Panc1 (cell line): ENCODE measurements at regions not wholly inside any gene's neighbourhood (a gene's known extent, or its start where the extent isn't known, plus 50 kb on each side); places are given as distances from the start of the nearest gene placed in this dataset.

Source experiments
- ATAC-seq: fragments of 200-7000 bp; cut with Tn5 transposase; 2 replicates; pipeline ENCODE4 v1.9.1; 2020; ENCODE audit warnings: mild to moderate bottlenecking, moderate library complexity
- BruUV-seq: library from RNA; stranded (reverse); fragments of 400-500 nt; replicated peaks from 2 replicates; lab custom pipeline; 2021; lab: Mats Ljungman, UMichigan
- CTCF ChIA-PET: fragments of 300-600 bp; sonication (Branson Sonifier 250); formaldehyde crosslinking; loops from one replicate; lab custom pipeline; 2022; ENCODE audit warnings: antibody characterized with exemption; lab: Charles Lee
- POLR2A ChIA-PET: fragments of 300-600 bp; sonication (Branson Sonifier 250); formaldehyde crosslinking; loops from one replicate; lab custom pipeline; 2022; ENCODE audit warnings: antibody characterized with exemption; lab: Charles Lee
- DNase-seq: peaks from one replicate; pipeline ENCODE4 v3.0.0-alpha.2; 2010; ENCODE audit warnings: low read depth, low spot score
- H3K27ac ChIP-seq: 2 replicates; pipeline ENCODE4 v1.5.1; 2011; ENCODE audit warnings: mild to moderate bottlenecking, low read length, inconsistent platforms
- H3K27me3 ChIP-seq: fragments of 200-500 bp; sonication (Bioruptor generic); 2 replicates; pipeline ENCODE4 v1.6.0; 2014; ENCODE audit warnings: low read length, inconsistent platforms; ENCODE audit not compliant: control insufficient read depth, insufficient read depth
- H3K36me3 ChIP-seq: fragments of 200-500 bp; sonication (Bioruptor generic); 2 replicates; pipeline ENCODE4 v1.5.1; 2014; ENCODE audit warnings: inconsistent platforms, mild to moderate bottlenecking, low read length, moderate library complexity; ENCODE audit not compliant: control insufficient read depth, insufficient read depth
- H3K4me1 ChIP-seq: 2 replicates; pipeline ENCODE4 v1.5.1; 2011; ENCODE audit warnings: inconsistent platforms, mild to moderate bottlenecking, low read length, moderate library complexity; ENCODE audit not compliant: control insufficient read depth, insufficient read depth
- H3K4me3 ChIP-seq, 2 experiments: 2 replicates each; pipeline ENCODE4 v1.5.1; 2011 to 2012; ENCODE audit warnings: low read depth in 2 of 2, low read length in 2 of 2, mild to moderate bottlenecking in 2 of 2, inconsistent platforms in 1 of 2, moderate library complexity in 1 of 2
- H3K9me3 ChIP-seq: fragments of 200-500 bp; sonication (Bioruptor generic); 2 replicates; pipeline ENCODE4 v1.5.1; 2014; ENCODE audit warnings: low read depth, mild to moderate bottlenecking, inconsistent platforms, low read length, moderate library complexity; ENCODE audit not compliant: control insufficient read depth, insufficient read depth
- POLR2AphosphoS5 ChIP-seq: IDR thresholded peaks from 2 replicates; pipeline ENCODE4 v1.6.1; 2012; ENCODE audit warnings: mild to moderate bottlenecking, low read depth, low read length, moderate library complexity
- SIN3A ChIP-seq: IDR thresholded peaks from 2 replicates; pipeline ENCODE4 v1.6.1; 2012; ENCODE audit warnings: low read depth, mild to moderate bottlenecking, low read length, moderate library complexity, borderline replicate concordance; ENCODE audit not compliant: insufficient read depth
- TCF7L2 ChIP-seq: IDR thresholded peaks from 2 replicates; pipeline ENCODE4 v1.6.1; 2011; ENCODE audit warnings: mild to moderate bottlenecking, low read depth, low read length, inconsistent platforms
- in situ Hi-C: cut with HindIII; loops from 2 replicates; pipeline ENCODE4 v1.10.0; 2016; ENCODE audit warnings: low sequenced_read_pairs, low pct_unique_long_range_greater_than_20kb
- intact Hi-C: fragments of 100-400 bp; cut with micrococcal nuclease; formaldehyde crosslinking; loops from one replicate; pipeline ENCODE4 v1.10.0; 2022; ENCODE audit not compliant: unreplicated experiment
- TF ChIP-seq, protein P1 (sequence below), 2 experiments: IDR thresholded peaks; 2 replicates each; pipeline ENCODE4 v1.6.1; 2011 to 2012; ENCODE audit warnings: low read depth in 2 of 2, control low read depth in 1 of 2, low read length in 1 of 2, mild to moderate bottlenecking in 1 of 2, moderate library complexity in 1 of 2; ENCODE audit not compliant: insufficient read depth in 1 of 2
- TF ChIP-seq, protein P2 (sequence below): fragments of 450-650 bp; IDR thresholded peaks from 2 replicates; pipeline ENCODE4 v1.5.1; 2017; ENCODE audit warnings: mild to moderate bottlenecking

GRCh38 chr16:77553130-77553529 is 118.3 kb upstream of the ADAMTS18 start:
- H3K36me3 ChIP-seq, result no peaks in the 10 kb centered on the region
- H3K4me3 ChIP-seq, result no peak overlapping the region
- ChIA-PET POLR2A (no interaction called here), CTCF (no interaction called here)
- no peak overlapping the region for H3K27ac ChIP-seq
- ATAC-seq (no peak), DNase-seq (no peak)
- H3K4me1 ChIP-seq, result no peaks in the 10 kb centered on the region
- H3K9me3 ChIP-seq, result no peaks in the 10 kb centered on the region
- no peak for TF ChIP-seq TCF7L2
- TF ChIP-seq, protein P1, sequence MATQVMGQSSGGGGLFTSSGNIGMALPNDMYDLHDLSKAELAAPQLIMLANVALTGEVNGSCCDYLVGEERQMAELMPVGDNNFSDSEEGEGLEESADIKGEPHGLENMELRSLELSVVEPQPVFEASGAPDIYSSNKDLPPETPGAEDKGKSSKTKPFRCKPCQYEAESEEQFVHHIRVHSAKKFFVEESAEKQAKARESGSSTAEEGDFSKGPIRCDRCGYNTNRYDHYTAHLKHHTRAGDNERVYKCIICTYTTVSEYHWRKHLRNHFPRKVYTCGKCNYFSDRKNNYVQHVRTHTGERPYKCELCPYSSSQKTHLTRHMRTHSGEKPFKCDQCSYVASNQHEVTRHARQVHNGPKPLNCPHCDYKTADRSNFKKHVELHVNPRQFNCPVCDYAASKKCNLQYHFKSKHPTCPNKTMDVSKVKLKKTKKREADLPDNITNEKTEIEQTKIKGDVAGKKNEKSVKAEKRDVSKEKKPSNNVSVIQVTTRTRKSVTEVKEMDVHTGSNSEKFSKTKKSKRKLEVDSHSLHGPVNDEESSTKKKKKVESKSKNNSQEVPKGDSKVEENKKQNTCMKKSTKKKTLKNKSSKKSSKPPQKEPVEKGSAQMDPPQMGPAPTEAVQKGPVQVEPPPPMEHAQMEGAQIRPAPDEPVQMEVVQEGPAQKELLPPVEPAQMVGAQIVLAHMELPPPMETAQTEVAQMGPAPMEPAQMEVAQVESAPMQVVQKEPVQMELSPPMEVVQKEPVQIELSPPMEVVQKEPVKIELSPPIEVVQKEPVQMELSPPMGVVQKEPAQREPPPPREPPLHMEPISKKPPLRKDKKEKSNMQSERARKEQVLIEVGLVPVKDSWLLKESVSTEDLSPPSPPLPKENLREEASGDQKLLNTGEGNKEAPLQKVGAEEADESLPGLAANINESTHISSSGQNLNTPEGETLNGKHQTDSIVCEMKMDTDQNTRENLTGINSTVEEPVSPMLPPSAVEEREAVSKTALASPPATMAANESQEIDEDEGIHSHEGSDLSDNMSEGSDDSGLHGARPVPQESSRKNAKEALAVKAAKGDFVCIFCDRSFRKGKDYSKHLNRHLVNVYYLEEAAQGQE (IDR thresholded peaks at IDR 0.05; ENCODE audit: insufficient read depth in 1 of 2, low read depth in 2 of 2, low read length in 1 of 2), result no peak
- TF ChIP-seq, protein P2, sequence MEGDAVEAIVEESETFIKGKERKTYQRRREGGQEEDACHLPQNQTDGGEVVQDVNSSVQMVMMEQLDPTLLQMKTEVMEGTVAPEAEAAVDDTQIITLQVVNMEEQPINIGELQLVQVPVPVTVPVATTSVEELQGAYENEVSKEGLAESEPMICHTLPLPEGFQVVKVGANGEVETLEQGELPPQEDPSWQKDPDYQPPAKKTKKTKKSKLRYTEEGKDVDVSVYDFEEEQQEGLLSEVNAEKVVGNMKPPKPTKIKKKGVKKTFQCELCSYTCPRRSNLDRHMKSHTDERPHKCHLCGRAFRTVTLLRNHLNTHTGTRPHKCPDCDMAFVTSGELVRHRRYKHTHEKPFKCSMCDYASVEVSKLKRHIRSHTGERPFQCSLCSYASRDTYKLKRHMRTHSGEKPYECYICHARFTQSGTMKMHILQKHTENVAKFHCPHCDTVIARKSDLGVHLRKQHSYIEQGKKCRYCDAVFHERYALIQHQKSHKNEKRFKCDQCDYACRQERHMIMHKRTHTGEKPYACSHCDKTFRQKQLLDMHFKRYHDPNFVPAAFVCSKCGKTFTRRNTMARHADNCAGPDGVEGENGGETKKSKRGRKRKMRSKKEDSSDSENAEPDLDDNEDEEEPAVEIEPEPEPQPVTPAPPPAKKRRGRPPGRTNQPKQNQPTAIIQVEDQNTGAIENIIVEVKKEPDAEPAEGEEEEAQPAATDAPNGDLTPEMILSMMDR, result no peak
- no peak for TF ChIP-seq SIN3A
- TF ChIP-seq POLR2AphosphoS5, result no peak
- in situ Hi-C loops (no loop called here), intact Hi-C loops (no loop called here)
- H3K27me3 ChIP-seq, result no peaks in the 10 kb centered on the region
- BruUV-seq, result no TSS peak

GRCh38 chr16:77555126-77555525 is 120.3 kb upstream of the ADAMTS18 start:
- DNase-seq (no peak), ATAC-seq (no peak)
- BruUV-seq, result no TSS peak
- Histone ChIP-seq H3K36me3 (no peaks in the 10 kb centered on the region), H3K27me3 (no peaks in the 10 kb centered on the region), H3K27ac (no peak overlapping the region), H3K4me3 (no peak overlapping the region), H3K9me3 (no peaks in the 10 kb centered on the region), H3K4me1 (no peaks in the 10 kb centered on the region)
- intact Hi-C loops, result no loop called here
- in situ Hi-C loops, result no loop called here
- TF ChIP-seq SIN3A, result no peak
- TF ChIP-seq POLR2AphosphoS5, result no peak
- TF ChIP-seq, protein P1 (IDR thresholded peaks at IDR 0.05; ENCODE audit: insufficient read depth in 1 of 2, low read depth in 2 of 2, low read length in 1 of 2), result no peak
- TF ChIP-seq, protein P2, result no peak
- TF ChIP-seq TCF7L2, result no peak
- CTCF ChIA-PET, result no interaction called here
- POLR2A ChIA-PET, result no interaction called here
